Posterior vena cava (tissue), 2 donors: ENCODE measurements at regions not wholly inside any gene's neighbourhood (a gene's known extent, or its start where the extent isn't known, plus 50 kb on each side); places are given as distances from the start of the nearest gene placed in this dataset.
"Not testable (repeated sequence)": the region's sequence is repeated elsewhere in the genome, so short reads cannot be mapped to it uniquely, and the experiment has no call there.

Experiments used
- DNase-seq: peaks from one replicate; pipeline ENCODE4 v3.0.0-alpha.2; 2020; ENCODE audit warnings: low spot score
- intact Hi-C, 2 donors: fragments of 100-400 bp; cut with DNase I; formaldehyde crosslinking; loops; one replicate each; pipeline versions ENCODE4 v1.14.1 to v1.14.2; 2022 to 2023
- donor health status: DM: yes; HTN: yes; CAD: no.
- donor health status: DM: yes; HTN: yes; CAD: no.

- DNase-seq, result peak; percentile 77
- intact Hi-C loops, result not testable (repeated sequence)
These were observed 299.1 kb upstream of the ZNF658 start for GRCh38 chr9:66601472-66601871.

GRCh38 chr9:66631521-66632046, 268.9 kb upstream of the ZNF658 start:
- DNase-seq, intact Hi-C loops: not testable (repeated sequence)

GRCh38 chr9:66647675-66648074, 252.8 kb upstream of the ZNF658 start:
- intact Hi-C loops, DNase-seq: not testable (repeated sequence)

GRCh38 chr9:66690242-66690641, 210.3 kb upstream of the ZNF658 start:
- DNase-seq, intact Hi-C loops: not testable (repeated sequence)

- intact Hi-C loops, DNase-seq: not testable (repeated sequence)
These were observed 204.8 kb upstream of the ZNF658 start for GRCh38 chr9:66695561-66696240.

- intact Hi-C loops, DNase-seq: not testable (repeated sequence)
These were observed 203.0 kb upstream of the ZNF658 start for GRCh38 chr9:66697343-66698065.

- DNase-seq, intact Hi-C loops: not testable (repeated sequence)
These were observed 202.5 kb upstream of the ZNF658 start for GRCh38 chr9:66698066-66698455.

- intact Hi-C loops, result not testable (repeated sequence)
- peak; percentile 4 for DNase-seq
These were observed 198.8 kb upstream of the ZNF658 start for GRCh38 chr9:66701411-66702377.

- DNase-seq, intact Hi-C loops: not testable (repeated sequence)
These were observed 189.0 kb upstream of the ZNF658 start for GRCh38 chr9:66711553-66711952.

GRCh38 chr9:66712870-66713269, 187.7 kb upstream of the ZNF658 start:
- DNase-seq, intact Hi-C loops: not testable (repeated sequence)

- intact Hi-C loops, DNase-seq: not testable (repeated sequence)
These were observed 187.0 kb upstream of the ZNF658 start for GRCh38 chr9:66713552-66713951.

- intact Hi-C loops, result not testable (repeated sequence)
These were observed 179.7 kb upstream of the ZNF658 start for GRCh38 chr9:66720845-66721244.

GRCh38 chr9:66727540-66727939, 173.0 kb upstream of the ZNF658 start:
- DNase-seq, intact Hi-C loops: not testable (repeated sequence)

More at GRCh38 chr9:66720845-66721244, 179.7 kb upstream of the ZNF658 start:
- DNase-seq, result not testable (repeated sequence)

GRCh38 chr9:66736686-66737085, 163.8 kb upstream of the ZNF658 start:
- intact Hi-C loops, result not testable (repeated sequence)
- DNase-seq, result peak; percentile 29

GRCh38 chr9:66738418-66738817, 162.1 kb upstream of the ZNF658 start:
- intact Hi-C loops, DNase-seq: not testable (repeated sequence)

- intact Hi-C loops, result not testable (repeated sequence)
These were observed 160.4 kb upstream of the ZNF658 start for GRCh38 chr9:66740136-66740535.

GRCh38 chr9:66745846-66746245, 154.7 kb upstream of the ZNF658 start:
- intact Hi-C loops, result not testable (repeated sequence)

More at GRCh38 chr9:66740136-66740535, 160.4 kb upstream of the ZNF658 start:
- DNase-seq, result not testable (repeated sequence)

GRCh38 chr9:66752324-66752923, 148.1 kb upstream of the ZNF658 start:
- intact Hi-C loops, result not testable (repeated sequence)
- DNase-seq, result peak; percentile 15

More at GRCh38 chr9:66745846-66746245, 154.7 kb upstream of the ZNF658 start:
- peak; percentile 22 for DNase-seq
